Ishikawa (cell line): ENCODE measurements at regions not wholly inside any gene's neighbourhood (a gene's known extent, or its start where the extent isn't known, plus 50 kb on each side); places are given as distances from the start of the nearest gene placed in this dataset.

Experiments used
- EP300 ChIP-seq: IDR thresholded peaks from 2 replicates; pipeline ENCODE4 v1.6.1; 2012; ENCODE audit warnings: borderline replicate concordance
- RAD21 ChIP-seq: IDR thresholded peaks from 2 replicates; pipeline ENCODE4 v1.6.1; 2012; ENCODE audit warnings: low read depth
- REST ChIP-seq: IDR thresholded peaks from 2 replicates; pipeline ENCODE4 v1.6.1; 2012; ENCODE audit warnings: low read depth, mild to moderate bottlenecking
- TAF1 ChIP-seq: IDR thresholded peaks from 2 replicates; pipeline ENCODE4 v1.6.1; 2012; ENCODE audit warnings: low read depth, mild to moderate bottlenecking
- TEAD4 ChIP-seq: IDR thresholded peaks from 2 replicates; pipeline ENCODE4 v1.6.1; 2012
- USF1 ChIP-seq: IDR thresholded peaks from 2 replicates; pipeline ENCODE4 v1.6.1; 2012
- YY1 ChIP-seq: IDR thresholded peaks from 2 replicates; pipeline ENCODE4 v1.6.1; 2012; ENCODE audit warnings: low read depth
- ZBTB7A ChIP-seq: IDR thresholded peaks from 2 replicates; pipeline ENCODE4 v1.6.1; 2012; ENCODE audit warnings: low read depth

DNA sequence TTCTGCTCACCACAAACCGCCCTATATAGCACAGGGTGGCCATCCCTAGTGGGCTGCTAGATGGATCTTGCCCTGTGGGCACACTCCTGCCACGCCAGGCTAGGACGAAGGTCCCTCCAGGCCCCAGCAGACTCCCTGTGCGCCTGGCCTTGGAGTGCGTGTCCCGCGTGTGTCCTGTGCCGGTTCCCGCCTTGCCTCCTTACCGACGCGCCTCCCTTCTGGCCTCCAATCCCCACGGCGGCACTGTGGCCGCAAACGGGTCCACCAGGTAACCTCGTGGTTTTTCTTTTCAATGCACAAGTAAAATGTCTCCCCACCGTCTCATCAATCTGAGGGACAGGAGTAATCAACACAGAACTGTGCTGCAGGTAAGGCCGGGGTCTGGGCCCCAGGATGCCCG, 133.8 kb upstream of the PHACTR3 start:
- TF ChIP-seq REST (no peak), YY1 (no peak), USF1 (no peak), TEAD4 (no peak), ZBTB7A (no peak), EP300 (no peak), RAD21 (no peak), TAF1 (no peak)
